Iris pigment epithelial cell (primary cell): ENCODE measurements at regions not wholly inside any gene's neighbourhood (a gene's known extent, or its start where the extent isn't known, plus 50 kb on each side); places are given as distances from the start of the nearest gene placed in this dataset.
"Not testable (repeated sequence)": the region's sequence is repeated elsewhere in the genome, so short reads cannot be mapped to it uniquely, and the experiment has no call there.

Experiments used
- DNase-seq: peaks from one replicate; pipeline ENCODE4 v3.0.0-alpha.2; 2011; ENCODE audit warnings: low read depth

GRCh38 chr3:78424656-78425055, 1343.1 kb downstream of the ROBO1 start:
- no peak for DNase-seq

DNA sequence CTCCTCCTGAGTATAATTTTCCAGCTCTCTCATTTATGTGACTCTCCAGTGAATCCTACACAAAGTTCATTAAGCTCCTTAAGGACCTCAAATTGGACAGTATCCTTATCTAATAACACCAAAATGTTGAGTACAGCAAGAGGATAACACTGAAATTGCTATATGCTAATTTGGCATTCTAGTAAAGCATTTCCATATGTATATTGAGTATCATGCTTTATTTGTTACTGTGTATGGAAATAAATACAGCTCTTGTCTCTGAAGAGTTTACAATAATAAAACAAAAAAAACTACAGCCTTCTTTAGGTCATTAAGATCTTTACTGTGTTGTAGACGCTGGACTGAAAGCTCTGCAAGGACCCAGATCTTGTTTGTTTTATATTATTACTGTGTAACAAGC, 1341.3 kb downstream of the ROBO1 start:
- DNase-seq, result no peak

- DNase-seq, result peak; percentile 48
Observed at GRCh38 chr3:78427303-78427702, 1340.5 kb downstream of the ROBO1 start.

- peak; percentile 61 for DNase-seq
Observed at GRCh38 chr3:78430741-78431140, 1337.1 kb downstream of the ROBO1 start.

- no peak for DNase-seq
Observed at GRCh38 chr3:78434801-78435200, 1333.0 kb downstream of the ROBO1 start.

GRCh38 chr3:78455166-78455565, 1312.6 kb downstream of the ROBO1 start:
- no peak for DNase-seq

- DNase-seq, result peak; percentile 1
Observed at GRCh38 chr3:78455712-78456433, 1311.9 kb downstream of the ROBO1 start.

GRCh38 chr3:78459796-78460195, 1308.0 kb downstream of the ROBO1 start:
- DNase-seq, result no peak

- DNase-seq, result no peak
Observed at GRCh38 chr3:78462021-78462420, 1305.8 kb downstream of the ROBO1 start.

GRCh38 chr3:78476076-78476475, 1291.7 kb downstream of the ROBO1 start:
- no peak for DNase-seq

DNA sequence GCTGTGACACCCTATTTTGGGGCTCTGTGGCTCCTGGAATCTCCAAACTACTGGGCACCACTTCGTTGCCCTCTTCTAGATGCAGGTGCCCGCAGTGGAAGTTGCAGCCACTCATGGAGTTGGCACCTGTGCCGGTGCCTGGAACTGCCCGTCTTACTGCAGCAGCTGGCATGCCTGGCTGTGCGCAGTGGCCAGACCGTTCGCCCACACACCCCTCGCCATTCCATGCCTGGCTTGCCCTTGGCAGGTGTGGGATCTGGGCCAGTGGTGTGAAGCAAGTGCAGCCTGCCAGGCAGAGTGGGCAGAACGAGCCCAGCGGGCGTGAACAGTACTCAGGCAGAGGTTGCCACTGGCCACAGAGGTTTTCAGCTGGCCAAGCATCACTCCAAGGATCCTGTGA, 1286.7 kb downstream of the ROBO1 start:
- no peak for DNase-seq

DNA sequence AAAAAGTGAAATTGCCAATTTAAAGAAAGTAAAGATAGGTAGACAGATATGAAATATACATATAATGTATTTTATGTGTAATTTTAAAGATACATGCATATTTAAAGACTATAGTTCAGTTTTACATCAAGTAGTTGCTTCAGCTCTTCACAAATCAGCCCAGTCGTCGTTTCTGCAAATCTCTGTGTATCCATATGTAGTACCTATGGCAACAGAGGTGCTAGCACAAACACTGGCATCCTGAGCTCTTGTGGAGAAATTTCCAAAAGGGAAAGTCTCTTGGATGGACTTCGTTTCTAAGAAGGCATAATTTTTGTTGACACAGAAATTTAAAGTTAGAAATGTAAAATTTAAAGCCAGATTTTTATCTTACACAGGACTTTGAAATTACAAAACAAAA, 1284.7 kb downstream of the ROBO1 start:
- no peak for DNase-seq

GRCh38 chr3:78494851-78495250, 1272.9 kb downstream of the ROBO1 start:
- no peak for DNase-seq

GRCh38 chr3:78495301-78495700, 1272.5 kb downstream of the ROBO1 start:
- no peak for DNase-seq

GRCh38 chr3:78496501-78496900, 1271.3 kb downstream of the ROBO1 start:
- no peak for DNase-seq

- DNase-seq, result no peak
Observed at GRCh38 chr3:78497021-78497420, 1270.8 kb downstream of the ROBO1 start.

DNA sequence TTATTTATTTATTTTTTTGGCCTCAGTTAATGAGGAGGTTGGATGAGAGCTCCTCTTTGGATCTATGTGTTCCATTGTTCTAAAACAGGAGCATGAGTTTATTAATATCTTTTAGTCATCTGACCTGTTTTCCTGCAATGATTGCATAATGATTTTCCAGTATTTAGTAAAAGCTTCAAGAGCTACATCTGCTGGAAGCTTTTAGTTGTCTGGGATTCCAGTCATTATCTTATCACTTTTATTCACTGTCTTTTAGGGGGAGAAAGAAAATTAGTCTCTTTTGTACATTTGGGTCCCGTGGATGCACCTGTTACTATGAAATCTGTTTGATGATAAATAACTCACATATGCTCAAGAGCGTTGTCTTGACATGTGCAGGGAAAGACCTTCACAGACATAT, 1270.0 kb downstream of the ROBO1 start:
- peak; percentile 53 for DNase-seq

- peak; percentile 48 for DNase-seq
Observed at GRCh38 chr3:78506061-78506460, 1261.7 kb downstream of the ROBO1 start.

DNA sequence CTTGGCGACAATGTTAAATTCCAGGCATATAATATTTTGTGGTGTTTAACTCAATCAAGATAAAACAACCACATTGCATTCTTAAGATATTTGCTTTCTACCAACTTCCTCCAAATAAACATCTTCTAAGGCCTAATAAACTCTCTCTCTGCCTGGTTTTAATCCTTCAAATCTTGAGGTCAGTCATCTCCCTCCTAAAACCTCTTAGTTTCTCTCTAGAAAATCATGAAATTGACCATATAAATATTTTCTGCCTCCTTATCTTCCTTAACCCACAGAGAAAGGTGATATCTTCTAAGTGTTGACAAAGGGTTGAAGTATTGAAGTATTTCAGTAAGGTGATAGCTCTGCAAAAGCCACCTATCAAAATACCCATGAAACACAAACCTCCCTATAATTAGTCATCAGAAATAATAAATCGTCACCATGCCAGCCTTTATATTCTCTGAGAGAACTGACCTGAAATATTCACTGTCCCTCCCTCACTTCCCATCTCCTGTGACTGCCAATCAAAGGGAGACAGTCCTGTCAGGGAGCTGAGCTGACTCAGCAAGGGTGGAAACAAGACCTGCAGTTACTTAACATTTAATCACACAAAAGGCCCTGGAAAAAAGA, 1261.1 kb downstream of the ROBO1 start:
- peak; percentile 77 for DNase-seq

DNA sequence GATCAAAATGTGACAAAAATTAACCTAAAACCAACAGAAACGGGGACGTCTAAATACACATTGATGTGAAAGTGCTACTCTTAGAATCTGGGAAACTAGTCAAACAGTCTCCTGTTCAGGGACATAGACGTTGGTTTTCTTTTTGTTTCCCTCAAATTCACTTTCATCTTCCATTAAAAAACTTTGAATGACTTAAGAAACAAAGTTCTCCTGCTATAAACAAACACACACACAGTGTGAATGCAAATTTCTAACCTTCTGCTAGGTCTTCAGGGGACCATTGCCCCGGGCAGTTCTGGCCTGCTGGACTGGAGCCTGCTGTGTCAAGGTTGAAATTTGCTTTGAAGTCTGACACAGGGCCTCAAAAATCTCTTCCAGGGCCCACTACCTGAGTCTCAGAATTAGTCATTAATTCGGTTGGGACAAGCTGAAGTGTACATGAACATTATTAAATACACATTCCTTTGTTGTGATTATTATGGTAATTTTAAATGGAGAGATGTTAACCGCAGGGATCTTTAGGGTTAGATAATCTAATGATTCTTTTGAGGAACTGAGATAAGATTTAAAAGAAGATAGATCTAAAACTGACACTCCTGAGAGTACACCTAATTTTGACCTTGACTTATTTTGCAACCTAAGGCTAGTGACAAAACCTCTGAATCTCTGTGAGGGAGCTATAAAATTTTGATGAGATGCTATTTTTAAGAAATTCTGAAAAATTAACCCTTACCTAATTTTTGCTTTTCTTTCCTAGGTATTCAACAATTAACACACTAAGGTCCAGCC, 1260.4 kb downstream of the ROBO1 start:
- peak; percentile 21 for DNase-seq

DNA sequence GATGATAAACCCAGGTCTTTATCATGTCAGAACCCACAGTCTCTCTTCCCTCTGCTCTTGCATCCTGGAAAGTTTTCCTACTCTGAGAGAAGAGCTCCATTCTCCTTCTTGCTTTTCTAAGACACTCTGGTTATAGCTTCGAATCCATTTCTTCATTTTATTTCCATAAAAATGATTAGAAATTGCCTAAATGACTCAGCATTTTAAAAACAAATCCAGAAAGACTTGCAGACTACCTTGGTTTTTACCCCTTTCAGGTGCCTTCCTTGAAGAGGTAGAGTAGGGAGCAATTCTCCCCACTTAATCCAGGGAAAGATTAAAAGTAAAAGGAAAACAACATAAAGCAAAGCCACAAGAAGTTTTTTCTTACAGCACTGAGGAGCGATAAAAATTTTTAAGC, 1256.0 kb downstream of the ROBO1 start:
- no peak for DNase-seq

- DNase-seq, result not testable (repeated sequence)
Observed at GRCh38 chr3:78512786-78513185, 1255.0 kb downstream of the ROBO1 start.

GRCh38 chr3:78516437-78516836, 1251.4 kb downstream of the ROBO1 start:
- no peak for DNase-seq
